Amygdala (tissue), 56 donors: ENCODE measurements at regions not wholly inside any gene's neighbourhood (a gene's known extent, or its start where the extent isn't known, plus 50 kb on each side); places are given as distances from the start of the nearest gene placed in this dataset.

ENCODE experiments used
- DNase-seq, 56 donors: peaks; one replicate each; lab custom pipeline; 2025; lab: John Stamatoyannopoulos, UW

DNA sequence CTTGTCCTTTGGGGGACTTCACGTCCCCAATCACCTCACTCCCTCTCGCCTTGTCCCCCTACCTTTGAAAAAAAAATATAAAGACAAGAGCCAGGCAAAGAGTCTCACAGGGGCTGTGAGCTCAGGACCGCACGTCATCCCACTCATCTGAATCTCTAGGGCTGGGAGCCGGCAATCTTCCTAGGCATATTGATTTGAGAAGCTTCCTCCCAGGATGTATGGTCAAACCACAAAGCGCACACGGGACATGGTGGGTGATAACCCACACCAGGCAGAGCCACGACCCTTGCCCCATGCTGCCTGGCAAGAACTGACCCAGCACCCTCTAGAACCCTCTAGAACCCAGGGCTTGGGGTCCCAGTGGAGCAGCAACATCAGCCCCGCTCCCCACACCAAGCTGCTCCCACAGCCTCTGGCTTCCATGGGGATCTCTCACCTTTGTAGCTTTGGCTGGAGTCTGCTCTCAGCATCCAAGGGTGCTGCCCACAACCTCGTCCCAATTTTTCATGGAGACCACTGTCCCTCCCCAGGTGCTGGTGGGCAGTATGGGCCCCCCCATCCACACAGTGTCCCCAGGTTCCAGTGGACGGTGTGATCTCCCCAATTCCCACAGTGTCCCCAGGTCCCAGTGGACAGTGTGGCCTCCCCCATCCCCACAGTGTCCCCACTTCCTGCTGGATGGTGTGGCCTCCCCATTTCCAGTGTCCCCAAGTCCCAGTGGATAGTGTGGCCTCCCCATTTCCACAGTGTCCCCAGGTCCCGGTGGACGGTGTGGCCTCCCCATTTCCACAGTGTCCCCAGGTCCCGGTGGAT lies 85.2 kb upstream of the FGF3 start:
- DNase-seq: no peak

DNA sequence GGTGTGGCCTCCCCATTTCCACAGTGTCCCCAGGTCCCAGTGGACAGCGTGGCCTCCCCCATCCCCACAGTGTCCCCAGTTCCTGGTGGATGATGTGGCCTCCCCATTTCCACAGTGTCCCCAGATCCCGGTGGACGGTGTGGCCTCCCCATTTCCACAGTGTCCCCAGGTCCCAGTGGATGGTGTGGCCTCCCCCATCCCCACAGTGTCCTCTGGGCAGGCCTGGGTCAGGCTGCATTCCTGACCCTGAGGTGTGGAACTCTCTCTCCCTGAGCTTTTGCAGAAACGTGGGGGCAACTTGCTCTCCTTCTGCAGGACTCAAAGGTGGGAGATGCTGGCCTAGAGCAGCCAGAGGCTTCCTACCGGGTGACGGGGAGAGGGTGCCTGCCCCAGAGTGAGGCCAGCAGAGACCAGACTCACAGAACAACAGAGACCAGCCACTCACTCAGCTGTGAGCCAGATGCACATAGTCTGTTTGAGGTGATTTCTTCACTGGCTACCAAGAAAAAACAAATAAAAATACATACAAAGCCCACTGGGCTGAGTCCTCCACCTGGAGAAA lies 85.8 kb upstream of the FGF3 start:
- no peak for DNase-seq

DNA sequence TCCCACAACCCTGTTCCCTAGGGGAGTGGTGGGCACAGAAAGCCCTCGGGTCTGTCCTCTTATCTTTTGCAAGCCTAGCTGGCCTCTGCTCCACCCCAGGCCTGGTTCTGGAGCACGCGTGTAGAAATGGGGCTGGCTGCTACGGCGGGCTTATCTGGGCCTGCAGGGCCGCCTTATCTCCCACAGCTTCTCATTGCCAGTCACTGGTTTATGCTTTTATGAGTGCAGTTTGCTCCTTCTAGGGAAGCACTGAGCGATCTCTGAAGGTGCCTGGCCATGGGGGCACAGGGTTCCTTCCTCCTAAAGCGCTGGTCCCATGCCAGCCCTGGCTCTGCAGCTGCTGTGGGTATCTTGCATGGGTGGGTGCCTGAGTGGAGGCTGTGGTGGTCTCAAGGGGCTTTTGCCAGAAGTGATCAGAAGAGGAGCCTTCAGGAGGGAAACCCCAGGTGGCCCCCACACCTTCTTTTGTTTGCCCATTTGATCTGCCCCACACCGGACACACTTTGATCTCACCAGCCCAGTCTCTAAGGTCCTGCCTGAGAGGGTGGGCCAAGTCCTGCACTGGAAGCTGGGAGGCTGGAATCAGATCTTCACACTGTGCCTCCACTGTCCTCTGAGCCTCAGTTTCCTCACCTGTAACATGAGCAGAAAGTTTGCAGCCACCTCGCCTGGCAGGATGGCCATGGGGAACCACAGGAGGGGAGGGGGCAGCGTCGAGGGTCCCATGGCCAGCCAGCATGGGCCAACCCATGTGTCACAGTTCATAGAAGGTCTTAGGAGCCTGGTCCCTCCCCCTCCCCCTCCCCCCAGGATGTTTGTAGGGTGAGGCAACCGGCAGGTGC lies 86.6 kb upstream of the FGF3 start:
- no peak for DNase-seq

DNA sequence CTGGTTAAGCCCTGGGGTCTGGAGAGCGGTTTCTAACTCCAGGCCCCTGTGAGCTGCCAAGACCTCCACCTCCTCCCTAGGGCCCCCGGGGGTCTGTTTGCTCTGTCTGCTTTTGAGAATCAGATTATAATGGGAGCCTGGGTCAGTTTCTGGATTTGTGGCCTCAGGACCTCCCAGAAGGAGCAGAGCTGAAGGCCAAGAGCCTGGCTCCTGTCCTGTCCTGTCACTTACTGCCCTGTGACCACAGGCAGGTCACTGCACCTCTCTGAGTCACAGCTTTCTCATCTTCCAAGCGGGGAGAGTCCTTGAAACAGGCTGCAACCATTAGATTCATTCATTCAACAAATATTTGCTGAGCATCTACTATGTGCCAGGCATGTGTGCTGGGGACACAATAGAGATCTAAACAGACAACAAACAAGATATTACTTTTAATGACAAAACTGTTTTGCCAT lies 87.3 kb upstream of the FGF3 start:
- no peak for DNase-seq

DNA sequence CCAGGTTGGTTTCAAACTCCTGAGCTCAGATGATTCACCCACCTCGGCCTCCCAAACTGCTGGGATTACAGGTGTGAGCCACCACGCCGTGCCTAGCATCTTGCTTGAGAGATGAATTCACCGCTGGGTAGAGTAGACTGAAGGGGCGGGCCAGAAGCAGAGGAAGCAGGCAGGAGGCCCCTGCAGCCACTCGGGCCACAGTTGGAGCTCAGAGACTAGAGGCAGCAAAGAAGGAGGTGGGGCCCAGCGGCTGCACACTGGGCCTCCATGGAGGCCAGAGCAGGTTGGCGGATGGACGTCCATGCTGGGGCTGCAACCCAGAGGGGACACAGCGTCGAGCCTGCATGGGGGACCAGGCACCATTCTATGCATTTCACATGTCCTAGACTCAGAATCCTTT lies 88.4 kb upstream of the FGF3 start:
- DNase-seq: no peak

DNA sequence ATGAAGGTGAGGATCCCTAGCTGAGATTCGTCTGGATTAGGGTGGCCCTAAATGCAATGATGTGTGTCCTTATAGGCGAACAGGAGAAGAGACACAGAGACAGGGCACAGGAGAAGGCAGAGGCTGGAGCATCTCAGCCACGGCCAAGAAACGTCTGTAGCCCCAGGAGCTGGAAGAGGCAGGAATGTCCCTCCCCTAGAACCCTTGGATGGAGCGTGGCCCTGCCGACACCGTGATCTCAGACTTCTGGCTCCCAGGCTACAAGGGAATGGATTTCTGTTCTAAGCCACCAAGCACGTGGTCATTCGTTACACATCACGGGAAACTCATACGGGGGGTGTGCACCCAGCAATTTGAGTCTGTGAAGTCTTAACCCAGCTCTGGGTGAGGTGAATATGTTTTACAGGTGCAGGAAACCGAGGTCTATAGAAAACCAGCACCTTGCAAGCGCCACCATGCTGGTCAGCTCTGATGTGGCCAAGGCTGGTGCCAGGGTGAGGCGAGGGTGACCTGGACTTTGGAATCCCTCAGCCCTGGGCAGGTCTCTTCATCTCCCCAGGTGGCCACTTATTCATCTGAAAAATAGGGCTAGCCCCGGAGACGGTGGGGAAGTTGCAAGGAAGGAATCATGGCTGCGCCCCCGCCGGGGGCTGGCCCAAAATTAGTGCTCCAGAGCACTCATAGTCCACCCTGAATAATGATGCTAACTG lies 89.5 kb upstream of the FGF3 start:
- no peak for DNase-seq

DNA sequence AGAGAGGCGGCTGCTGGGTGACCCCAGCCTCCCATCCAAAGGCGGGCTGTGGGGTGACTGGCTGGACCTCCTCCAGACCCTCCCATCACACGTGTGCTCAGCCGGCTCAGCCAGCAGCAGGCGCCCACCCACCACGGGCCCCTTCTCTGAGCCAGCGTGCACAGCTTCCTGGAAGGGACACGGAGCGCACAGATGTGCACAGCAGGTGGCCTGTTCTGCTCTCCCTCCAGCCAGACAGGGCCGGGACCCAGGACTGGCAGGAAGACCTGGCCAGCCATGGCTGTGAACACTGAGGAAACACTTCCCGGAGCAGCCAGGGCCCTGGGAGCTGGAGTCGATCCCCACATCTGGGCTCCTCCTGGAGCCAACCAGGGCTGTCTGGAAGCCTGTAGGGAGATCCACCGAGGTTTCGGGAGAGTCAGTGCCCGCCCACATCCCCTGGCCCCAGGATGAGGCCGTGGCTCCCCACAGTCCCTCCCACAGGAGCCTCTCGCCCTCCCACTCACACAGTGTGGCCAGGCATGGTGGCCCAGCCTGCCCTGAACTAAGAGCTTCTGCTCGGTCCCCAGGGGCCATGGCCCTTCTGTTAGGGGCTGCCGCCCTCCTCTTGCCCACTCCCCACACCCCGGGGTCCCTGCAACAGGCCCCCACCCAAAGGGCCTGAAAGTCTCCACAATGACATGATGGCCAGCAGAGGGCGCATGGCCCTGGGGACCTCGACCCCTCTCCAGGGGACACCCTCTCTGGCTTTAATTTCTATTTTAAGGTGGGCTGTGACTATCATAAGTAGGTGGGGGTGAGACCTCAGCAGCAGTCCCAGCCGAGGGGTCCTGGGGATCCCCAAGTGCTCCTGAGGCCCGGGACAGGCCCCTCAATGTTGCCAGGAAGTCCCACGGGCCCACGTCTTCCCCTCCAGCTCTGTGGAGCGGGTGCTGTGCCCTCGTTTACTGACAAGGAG lies 90.6 kb upstream of the FGF3 start:
- no peak for DNase-seq

DNA sequence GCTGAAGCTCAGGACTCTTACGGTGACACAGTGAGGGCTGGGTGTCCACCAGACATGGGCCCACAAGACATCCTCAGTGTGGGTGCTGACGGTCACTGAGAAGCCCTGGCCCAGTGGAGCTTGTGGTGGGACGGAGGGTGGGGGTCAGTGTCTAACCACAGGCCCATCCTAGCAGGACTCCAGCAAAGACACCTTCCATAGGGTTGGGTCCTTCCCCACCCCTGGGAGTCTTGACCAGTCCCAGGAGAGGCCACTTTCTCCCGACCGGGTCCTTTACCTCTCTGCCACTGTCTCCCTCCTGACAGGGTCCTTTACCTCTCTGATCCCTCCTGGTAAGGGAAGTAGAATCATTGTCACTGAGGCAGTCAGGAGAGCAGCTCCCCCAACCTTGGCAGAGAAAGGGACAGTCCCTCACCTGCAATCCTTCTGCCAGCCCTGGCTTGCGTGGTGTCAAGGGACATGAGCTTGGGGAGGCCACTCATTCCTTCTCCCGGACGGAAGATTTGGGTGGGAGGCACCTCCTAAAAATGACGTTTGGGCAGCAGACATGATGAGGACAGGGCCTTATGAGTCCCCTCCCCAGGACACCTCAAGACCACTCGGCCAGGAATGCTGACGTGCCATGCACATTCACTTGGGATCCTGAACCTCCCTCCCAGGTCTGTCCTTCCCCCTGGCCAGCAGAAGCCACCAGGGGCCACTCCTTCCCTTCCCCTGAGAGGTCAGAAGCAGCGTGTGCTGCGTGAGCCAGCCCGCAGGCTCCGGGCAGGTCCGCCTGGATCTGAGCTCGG lies 91.5 kb upstream of the FGF3 start:
- DNase-seq: no peak

DNA sequence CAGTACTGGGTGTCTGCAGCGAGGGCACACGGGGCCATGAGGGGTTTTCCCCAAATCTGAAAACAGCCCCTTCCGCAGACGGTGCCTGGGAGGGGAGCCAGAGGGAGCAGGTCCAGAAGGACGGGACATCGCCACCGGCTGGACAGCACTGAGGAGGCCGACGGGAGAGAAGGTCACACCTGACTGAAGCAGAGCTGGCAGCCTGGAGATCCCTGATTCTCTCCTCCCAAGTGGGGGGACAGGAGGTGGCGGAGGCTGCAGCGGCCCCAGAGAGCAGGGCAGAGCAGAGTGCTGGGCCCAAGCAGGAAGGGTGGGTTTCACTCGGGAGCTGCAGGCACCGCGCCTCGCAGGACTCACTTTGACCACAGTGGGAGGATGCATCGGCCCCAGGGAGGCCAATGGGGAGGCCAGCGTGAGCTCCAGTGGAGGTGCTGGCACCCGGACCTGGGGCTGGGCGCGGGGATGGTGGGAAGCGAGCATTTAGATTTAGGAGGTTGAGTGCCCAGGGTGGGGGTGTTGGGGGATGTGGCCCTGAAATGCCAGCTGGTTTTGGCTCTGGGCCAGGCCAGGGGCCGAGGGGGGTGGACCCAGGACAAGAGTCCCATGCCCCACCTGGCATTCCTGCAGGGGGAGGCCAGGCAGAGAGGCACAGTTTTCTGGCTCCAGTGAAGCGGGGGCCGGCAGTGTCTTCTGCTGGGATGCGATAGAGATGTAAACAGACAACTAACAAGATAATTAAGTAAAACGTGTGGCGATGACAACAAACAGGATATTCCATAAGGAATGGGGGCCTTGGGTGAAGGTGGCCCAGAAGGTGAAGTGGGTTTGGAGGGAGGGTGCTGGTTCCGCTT lies 92.3 kb upstream of the FGF3 start:
- DNase-seq: no peak

DNA sequence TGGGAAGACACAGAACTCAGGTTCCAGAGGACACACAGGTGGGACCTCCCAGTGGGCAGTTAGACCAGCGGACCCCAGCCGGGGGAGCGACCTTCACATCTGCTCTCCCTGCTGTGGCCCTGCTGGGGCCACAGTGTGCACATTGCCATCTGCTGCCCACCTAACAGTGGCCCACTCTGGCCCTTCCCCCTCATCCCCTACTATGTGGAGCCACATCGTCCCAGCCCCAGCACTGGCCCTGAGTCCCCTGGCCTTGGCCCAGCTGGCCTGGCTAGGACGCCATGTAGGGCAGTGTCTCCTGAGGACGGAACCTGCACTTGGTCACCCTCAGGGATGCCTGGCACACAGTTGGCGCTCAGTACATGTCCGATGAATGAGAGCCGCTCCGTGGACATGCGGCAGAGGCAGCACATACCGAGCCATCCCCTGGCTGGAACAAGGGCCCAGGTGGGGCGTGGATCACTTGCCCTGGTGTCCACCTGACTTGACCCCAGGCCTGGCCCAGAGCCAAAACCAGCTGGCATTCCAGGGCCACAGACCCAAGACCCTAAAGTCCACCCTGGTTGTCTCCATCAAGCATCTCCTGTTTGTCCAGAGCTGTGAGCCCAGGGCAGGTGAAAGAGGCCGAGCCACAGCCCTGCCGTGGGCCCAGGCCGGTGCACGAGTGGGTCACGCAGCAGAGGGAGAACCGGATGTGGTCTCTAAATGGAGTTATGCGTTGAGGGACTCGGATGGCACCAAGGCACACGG lies 93.1 kb upstream of the FGF3 start:
- no peak for DNase-seq

DNA sequence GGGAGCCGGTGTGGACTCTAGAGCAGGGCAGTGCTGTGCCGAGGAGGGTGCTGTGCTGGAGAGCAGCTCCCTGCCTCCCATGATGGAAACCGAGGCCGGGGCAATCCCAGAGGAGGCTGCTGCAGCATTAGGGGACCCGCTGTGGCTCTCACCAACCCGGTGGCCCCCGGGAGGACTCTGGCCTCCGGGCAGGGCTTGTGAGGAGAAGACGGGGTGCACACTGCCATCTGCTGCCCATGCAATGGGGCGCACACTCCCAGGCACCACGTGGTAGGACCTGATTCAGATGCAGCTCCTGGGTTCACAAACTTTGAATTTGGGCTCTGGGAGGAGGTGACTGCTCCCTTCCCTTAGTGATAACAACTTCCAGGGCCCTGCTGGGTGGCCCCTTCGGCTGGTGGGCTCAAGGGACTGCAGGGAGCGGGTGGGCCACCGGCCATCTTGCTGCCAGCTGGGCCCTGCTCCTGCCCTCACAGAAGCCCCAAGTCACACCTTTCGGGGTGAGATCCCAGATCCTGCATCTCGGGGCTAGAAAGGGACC lies 93.8 kb upstream of the FGF3 start:
- peak in 7 of 56 donors; percentile 8 to 16 (median 11) for DNase-seq

DNA sequence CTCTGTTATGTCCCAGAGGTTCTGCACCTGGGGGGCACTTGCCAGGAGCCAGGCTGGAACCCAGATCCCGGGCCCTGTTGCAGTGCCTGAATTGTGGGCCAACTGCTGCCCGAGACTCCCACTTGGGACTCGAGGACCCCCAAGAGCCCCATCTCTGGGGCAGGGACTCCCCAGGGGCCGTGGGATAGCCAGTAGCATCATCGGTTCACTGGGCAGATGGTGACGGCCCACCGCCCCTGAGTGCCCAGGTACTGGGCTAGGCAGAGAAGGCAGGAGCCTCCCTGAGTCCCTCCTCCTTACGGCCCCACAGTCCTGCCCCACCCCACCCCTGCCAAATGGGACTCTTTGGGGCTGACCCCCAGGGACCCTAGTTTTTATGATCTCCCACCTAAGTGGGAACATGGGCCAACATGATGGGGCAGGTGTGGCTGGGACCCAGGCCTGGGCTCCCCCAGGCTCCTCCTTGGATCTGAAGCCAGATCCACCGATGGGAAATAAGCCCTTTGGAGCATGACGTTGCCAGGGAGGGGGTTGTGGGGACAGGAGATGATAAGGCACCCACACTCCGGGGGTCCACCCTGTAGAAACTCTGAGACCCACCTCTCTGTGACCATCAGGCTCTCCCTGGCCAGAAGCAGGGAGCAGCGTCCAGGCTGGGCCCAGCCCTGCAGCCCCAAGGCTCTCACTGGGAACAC lies 94.5 kb upstream of the FGF3 start:
- DNase-seq: no peak

DNA sequence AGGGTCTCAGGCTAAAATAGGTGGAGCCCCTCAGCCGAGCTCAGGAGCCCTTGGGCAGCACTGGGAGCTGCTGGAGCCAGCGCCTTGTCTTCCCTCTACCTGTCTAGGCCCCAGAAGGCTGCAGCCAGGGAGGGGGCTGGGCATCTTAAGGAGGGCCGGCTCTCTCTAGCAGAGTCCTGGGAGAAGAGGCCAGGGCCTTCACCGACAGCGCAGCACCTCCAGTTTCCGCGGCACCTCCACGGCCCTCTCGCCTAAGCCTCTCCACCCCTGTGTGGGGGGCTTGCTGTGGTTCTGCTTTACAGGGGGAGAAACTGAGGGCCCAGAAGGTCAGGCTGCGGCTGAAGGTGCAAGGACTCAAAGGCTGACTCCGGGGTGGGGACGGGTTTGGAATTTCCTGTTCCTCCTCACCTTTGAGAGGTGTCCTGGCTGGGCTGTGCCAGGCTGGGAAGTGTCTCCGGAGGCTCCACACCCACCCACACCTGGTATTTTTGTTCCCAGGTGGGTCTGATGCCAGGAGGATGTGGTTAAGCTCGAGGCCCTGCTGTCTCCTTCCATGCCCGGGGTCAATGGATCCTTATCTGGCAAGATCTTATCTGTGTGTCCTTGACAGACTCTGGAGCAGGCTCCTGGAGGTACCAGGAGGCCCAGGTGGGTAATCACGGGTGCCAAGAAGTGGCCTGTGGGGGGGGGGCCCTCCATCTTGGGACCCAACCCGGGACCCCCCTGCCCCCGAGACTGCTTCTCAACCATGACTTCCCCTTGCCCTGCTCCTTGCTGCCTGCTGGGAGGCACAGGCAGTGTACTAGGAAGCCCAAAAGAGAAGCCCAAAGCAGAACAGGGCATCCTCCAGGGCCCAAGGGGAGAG lies 95.3 kb upstream of the FGF3 start:
- no peak for DNase-seq

DNA sequence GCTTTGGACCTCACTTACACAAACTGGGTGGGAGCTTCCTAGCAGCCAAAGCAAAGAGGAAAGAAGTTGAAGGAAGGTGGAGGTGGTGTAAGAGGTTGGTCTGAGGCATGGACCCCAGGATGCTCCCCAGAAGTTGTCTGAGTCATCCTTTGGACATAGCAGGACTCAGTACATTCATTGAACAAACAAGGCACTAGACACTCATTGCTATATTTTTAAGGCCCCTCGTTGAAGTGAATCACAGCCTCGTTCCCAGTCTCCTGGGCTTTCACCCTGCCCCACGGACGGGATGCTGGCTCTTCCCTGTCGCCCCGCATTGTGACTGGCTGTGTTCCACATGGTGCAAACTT lies 95.9 kb upstream of the FGF3 start:
- DNase-seq: no peak

DNA sequence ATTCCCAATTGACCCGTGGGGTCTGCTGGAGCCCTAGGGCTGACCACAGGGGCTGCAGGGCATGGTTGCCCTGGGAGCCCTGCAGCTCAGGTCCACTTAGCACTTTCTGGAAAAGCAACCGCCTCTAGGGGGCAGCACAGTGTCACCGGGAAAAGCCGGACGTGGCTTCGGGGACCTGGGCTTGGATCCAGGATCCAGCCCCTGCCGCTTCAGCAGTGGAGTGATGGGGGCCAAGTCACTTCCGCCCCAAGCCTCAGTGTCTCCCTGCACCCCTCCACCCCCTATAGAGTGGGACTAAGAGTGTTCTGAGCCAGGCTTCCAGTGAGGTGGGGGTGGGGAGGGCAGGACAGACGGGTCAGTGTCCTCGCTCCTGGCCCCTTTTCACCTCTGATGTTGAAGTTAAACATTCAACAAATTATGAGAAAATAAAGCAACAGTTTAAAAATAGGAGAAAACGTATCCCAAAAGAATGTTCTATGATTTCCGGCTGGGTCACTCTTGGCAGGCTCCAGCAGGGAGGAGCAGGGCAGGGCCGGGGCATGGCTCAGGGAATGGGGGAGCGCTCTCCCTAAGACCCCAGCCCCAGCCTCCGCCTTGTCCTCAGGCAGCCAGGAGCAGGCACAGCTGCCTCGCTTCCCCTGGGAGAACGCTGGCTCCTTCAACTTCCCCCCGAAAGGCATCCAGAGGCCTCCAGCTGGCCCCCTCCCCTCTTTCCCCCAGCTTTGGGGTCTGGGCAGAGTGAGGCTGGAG lies 96.5 kb upstream of the FGF3 start:
- DNase-seq: peak in 26 of 56 donors; percentile 1 to 66 (median 16)
